ENCODE measurements at regions not wholly inside any gene's neighbourhood (a gene's known extent, or its start where the extent isn't known, plus 50 kb on each side); places are given as distances from the start of the nearest gene placed in this dataset.

GRCh38 chr22:34645375-34645774 lies 420.6 kb upstream of the ISX start:
- no peak for TF ChIP-seq POLR2A (IDR thresholded peaks at IDR 0.05)
- TF ChIP-seq CTCF (IDR thresholded peaks at IDR 0.05): no peak

All from thyroid gland (tissue), 4 donors.